H1 (cell line): ENCODE measurements at regions not wholly inside any gene's neighbourhood (a gene's known extent, or its start where the extent isn't known, plus 50 kb on each side); places are given as distances from the start of the nearest gene placed in this dataset.

Experiments
- CHD7 ChIP-seq: fragments of 300-600 bp; sonication (generic); IDR thresholded peaks from 2 replicates; pipeline ENCODE4 v1.7.1; 2012; ENCODE audit warnings: low read length, moderate library complexity, mild to moderate bottlenecking, inconsistent platforms; ENCODE audit not compliant: insufficient replicate concordance

- TF ChIP-seq CHD7, result no peak
These were observed 131.7 kb upstream of the ESRRG start (continued) for GRCh38 chr1:216854836-216855484.
